K562 (cell line): ENCODE measurements at regions not wholly inside any gene's neighbourhood (a gene's known extent, or its start where the extent isn't known, plus 50 kb on each side); places are given as distances from the start of the nearest gene placed in this dataset.

ENCODE experiments used
- ATAC-seq: fragments of 200-7000 bp; cut with Tn5 transposase; 3 replicates; pipeline ENCODE4 v1.9.1; 2020; ENCODE audit warnings: moderate library complexity
- BruUV-seq: library from RNA; stranded (reverse); fragments of 400-500 nt; replicated peaks from 2 replicates; lab custom pipeline; 2021; lab: Mats Ljungman, UMichigan
- CTCF ChIA-PET: fragments of 300-600 bp; formaldehyde crosslinking; extraction: SDS; loops from one replicate; lab custom pipeline; 2021; ENCODE audit warnings: low intra/inter-chr PET ratio; lab: Yijun Ruan, JAX
- POLR2A ChIA-PET: fragments of 300-600, 350-650 bp; sonication (Branson Sonifier 250); formaldehyde crosslinking; extraction: SDS; loops from one replicate; lab custom pipeline; 2021; ENCODE audit warnings: antibody characterized with exemption, inconsistent platforms; lab: Yijun Ruan, JAX
- DNase-seq, 4 experiments: peaks; one replicate each; pipeline versions ENCODE4 v3.0.0 to v3.0.0-alpha.2; 2011 to 2018; ENCODE audit warnings: low spot score in 3 of 4, mixed read lengths in 3 of 4; ENCODE audit errors: extremely low read depth in 1 of 4
- FAIRE-seq: peaks from 2 replicates; lab custom pipeline; 2011; peaks lifted over from hg19 to GRCh38; lab: Jason Lieb, UNC
- H2AFZ ChIP-seq: 2 replicates; pipeline ENCODE4 v1.6.0; 2011; ENCODE audit warnings: low read depth, low read length, control low read depth, inconsistent platforms
- H3K27ac ChIP-seq: fragments of 200-600 bp; 3 replicates; pipeline ENCODE4 v1.8.0; 2011; ENCODE audit warnings: low read depth, mild to moderate bottlenecking, control low read depth, inconsistent platforms, low read length, moderate library complexity, mixed read lengths; ENCODE audit errors: extremely low read depth
- H3K27me3 ChIP-seq, 2 experiments: fragments of 300-600 bp in 1 of 2; 2 replicates in 1 of 2; 3 replicates in 1 of 2; pipeline versions ENCODE4 v1.6.0 to v1.8.0; 2011; ENCODE audit warnings: inconsistent platforms in 2 of 2, low read length in 2 of 2, mild to moderate bottlenecking in 1 of 2, mixed read lengths in 1 of 2, moderate library complexity in 1 of 2; ENCODE audit not compliant: control insufficient read depth in 2 of 2, insufficient read depth in 2 of 2
- H3K36me3 ChIP-seq: fragments of 300-600 bp; 3 replicates; pipeline ENCODE4 v1.8.0; 2011; ENCODE audit warnings: mild to moderate bottlenecking, low read length, inconsistent platforms; ENCODE audit not compliant: control insufficient read depth, insufficient read depth
- H3K4me1 ChIP-seq, 2 experiments: fragments of 200-600 bp in 1 of 2; replicated peaks in 1 of 2; 2 replicates in 1 of 2; 3 replicates in 1 of 2; pipeline versions ENCODE4 v1.5.1 to v1.8.0; 2011; ENCODE audit warnings: inconsistent platforms in 2 of 2, low read length in 2 of 2, mild to moderate bottlenecking in 1 of 2, mixed read lengths in 1 of 2, moderate library complexity in 1 of 2; ENCODE audit not compliant: control insufficient read depth in 2 of 2, insufficient read depth in 2 of 2
- H3K4me2 ChIP-seq: 2 replicates; pipeline ENCODE4 v1.6.1; 2011; ENCODE audit warnings: low read length, control low read depth, inconsistent platforms, mixed read lengths; ENCODE audit not compliant: insufficient read depth
- H3K4me3 ChIP-seq: fragments of 200-600 bp; sonication (generic), shearing (Covaris generic); 2 replicates; pipeline ENCODE4 v1.5.1; 2016; ENCODE audit warnings: control low read depth, inconsistent platforms
- H3K79me2 ChIP-seq: fragments of 200-600 bp; 3 replicates; pipeline ENCODE4 v1.8.0; 2011; ENCODE audit warnings: low read length, inconsistent platforms; ENCODE audit not compliant: control insufficient read depth, insufficient read depth
- H3K9ac ChIP-seq, 2 experiments: 2 replicates each; pipeline versions ENCODE4 v1.6.0 to v1.6.1; 2011; ENCODE audit warnings: low read depth in 2 of 2, low read length in 2 of 2, control low read depth in 1 of 2, inconsistent platforms in 1 of 2, mild to moderate bottlenecking in 1 of 2, mixed read lengths in 1 of 2; ENCODE audit not compliant: insufficient read depth in 1 of 2
- H3K9me1 ChIP-seq: one replicate; pipeline ENCODE4 v1.6.0; 2011; ENCODE audit warnings: inconsistent platforms, mild to moderate bottlenecking, low read length, moderate library complexity; ENCODE audit not compliant: control insufficient read depth, insufficient read depth
- H3K9me3 ChIP-seq: replicated peaks from 2 replicates; pipeline ENCODE4 v1.5.1; 2011; ENCODE audit warnings: low read depth, low read length, inconsistent platforms; ENCODE audit not compliant: control insufficient read depth, insufficient read depth
- H4K20me1 ChIP-seq: replicated peaks from 2 replicates; pipeline ENCODE4 v1.6.1; 2011; ENCODE audit warnings: low read length, inconsistent platforms, mixed read lengths; ENCODE audit not compliant: control insufficient read depth, insufficient read depth
- ARID1B ChIP-seq: fragments of 450-650 bp; IDR thresholded peaks from 2 replicates; pipeline ENCODE4 v1.6.1; 2016; ENCODE audit warnings: antibody characterized with exemption, mild to moderate bottlenecking, inconsistent platforms
- ATF3 ChIP-seq, 2 experiments: fragments of 450-650 bp in 1 of 2; sonication (generic) in 1 of 2; formaldehyde crosslinking in 1 of 2; IDR thresholded peaks in 1 of 2; conservative IDR thresholded peaks in 1 of 2; 2 replicates each; pipeline versions ENCODE4 v1.6.1 to v1.8.1; 2016 to 2023; ENCODE audit warnings: mild to moderate bottlenecking in 2 of 2, moderate library complexity in 2 of 2, inconsistent platforms in 1 of 2, missing genetic modification reagents in 1 of 2
- BRD4 ChIP-seq: fragments of 200-600 bp; sonication (generic); IDR thresholded peaks from 2 replicates; pipeline ENCODE4 v1.6.1; 2017; ENCODE audit warnings: inconsistent platforms
- CEBPZ ChIP-seq: fragments of 150-350 bp; IDR thresholded peaks from 2 replicates; pipeline ENCODE4 v1.6.1; 2014; ENCODE audit warnings: low read depth, mild to moderate bottlenecking, low read length, borderline replicate concordance
- HDAC1 ChIP-seq, 2 experiments: fragments of 450-650 bp; IDR thresholded peaks; 2 replicates each; pipeline ENCODE4 v1.6.1; 2016 to 2017; ENCODE audit warnings: inconsistent platforms in 1 of 2, mild to moderate bottlenecking in 1 of 2, moderate library complexity in 1 of 2
- JUN ChIP-seq, 2 experiments: sonication (generic) in 1 of 2; formaldehyde crosslinking in 1 of 2; IDR thresholded peaks; 2 replicates each; pipeline versions ENCODE4 v1.6.1 to v1.8.0; 2012 to 2022; ENCODE audit warnings: borderline replicate concordance in 2 of 2, mild to moderate bottlenecking in 2 of 2, improper control_type of control experiment in 1 of 2, low read depth in 1 of 2, low read length in 1 of 2, missing genetic modification reagents in 1 of 2
- MCM3 ChIP-seq: fragments of 450-650 bp; IDR thresholded peaks from 2 replicates; pipeline ENCODE4 v1.6.1; 2016
- POLR2A ChIP-seq: fragments of 450-650 bp; conservative IDR thresholded peaks from 2 replicates; pipeline ENCODE4 v1.6.1; 2016
- SETDB1 ChIP-seq: IDR thresholded peaks from one replicate; pipeline ENCODE4 v1.6.1; 2012; ENCODE audit warnings: low read length, control low read depth, inconsistent platforms
- SMARCA4 ChIP-seq: fragments of 450-650 bp; IDR thresholded peaks from 2 replicates; pipeline ENCODE4 v1.6.1; 2016
- SRSF1 ChIP-seq: fragments of 200-400 bp; formaldehyde crosslinking; IDR thresholded peaks from 2 replicates; pipeline ENCODE4 v1.6.1; 2017; ENCODE audit warnings: mild to moderate bottlenecking, low read depth, low read length, moderate library complexity
- U2AF2 ChIP-seq: fragments of 200-400 bp; formaldehyde crosslinking; optimal IDR thresholded peaks from 2 replicates; pipeline ENCODE3; 2017; ENCODE audit warnings: low read depth, mild to moderate bottlenecking, low read length
- in situ Hi-C: fragments of 300-500 bp; cut with MboI; formaldehyde crosslinking; loops from 4 replicates; pipeline ENCODE4 v1.15.0; 2018; ENCODE audit warnings: inconsistent platforms, mixed read lengths
- intact Hi-C: fragments of 100-400 bp; cut with micrococcal nuclease; formaldehyde crosslinking; loops from 2 replicates; pipeline ENCODE4 v1.14.2; 2022
- TF ChIP-seq, protein P1 (sequence below): fragments of 450-650 bp; IDR thresholded peaks from 2 replicates; pipeline ENCODE4 v1.6.1; 2016; ENCODE audit warnings: missing biosample characterization, missing genetic modification characterization
- TF ChIP-seq, protein P2 (sequence below): fragments of 250-450 bp; sonication (Bioruptor Pico); IDR thresholded peaks from 2 replicates; pipeline ENCODE4 v1.4.0; 2020; ENCODE audit warnings: mild to moderate bottlenecking, moderate library complexity

DNA sequence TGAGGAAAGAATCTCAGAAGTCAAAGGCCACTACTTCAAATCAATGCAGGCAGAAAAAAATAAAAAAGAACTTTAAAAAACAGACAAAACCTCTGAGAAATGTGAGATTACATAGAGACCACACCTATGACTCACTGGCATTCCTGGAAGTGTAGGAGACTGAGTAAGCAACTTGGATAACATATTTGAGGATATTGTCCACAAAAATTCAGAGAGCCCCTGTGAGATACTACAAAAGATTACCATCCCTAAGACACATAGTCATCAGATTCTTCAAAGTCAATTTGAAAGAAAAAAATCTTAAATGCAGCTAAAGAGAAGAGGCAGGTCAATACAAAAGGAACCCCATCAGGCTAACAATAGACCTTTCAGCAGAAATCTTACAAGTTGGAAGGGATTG is 887.3 kb downstream of the NTRK3 start:
- Histone ChIP-seq H3K27me3 (no peaks in the 10 kb centered on the region), H3K4me3 (no peak overlapping the region), H3K4me2 (no peak overlapping the region), H3K4me1 (no peaks in the 10 kb centered on the region), H3K36me3 (no peaks in the 10 kb centered on the region), H4K20me1 (no peaks in the 10 kb centered on the region), H2AFZ (no peak overlapping the region), H3K9me1 (no peaks in the 10 kb centered on the region), H3K79me2 (no peaks in the 10 kb centered on the region), H3K9me3 (no peaks in the 10 kb centered on the region), H3K27ac (no peak overlapping the region), H3K9ac (no peak overlapping the region)
- ATAC-seq (no peak), DNase-seq (peak in 1 of 4 experiments; percentile 8), FAIRE-seq (no peak)
- ChIA-PET POLR2A (interaction anchor here (1.0 kb wide), 1 partner anchor 13 kb away, joined by 6 read pairs; no protein-coding TSS in a partner anchor), CTCF (no interaction called here)
- intact Hi-C loops, result no loop called here
- no TSS peak for BruUV-seq
- in situ Hi-C loops, result no loop called here
- no peak for TF ChIP-seq HDAC1 (IDR thresholded peaks at IDR 0.05)
- no peak for TF ChIP-seq CEBPZ
- no peak for TF ChIP-seq POLR2A
- peak; percentile 38; the same call in 1 of the 2 replicates for TF ChIP-seq SMARCA4
- TF ChIP-seq, protein P1, sequence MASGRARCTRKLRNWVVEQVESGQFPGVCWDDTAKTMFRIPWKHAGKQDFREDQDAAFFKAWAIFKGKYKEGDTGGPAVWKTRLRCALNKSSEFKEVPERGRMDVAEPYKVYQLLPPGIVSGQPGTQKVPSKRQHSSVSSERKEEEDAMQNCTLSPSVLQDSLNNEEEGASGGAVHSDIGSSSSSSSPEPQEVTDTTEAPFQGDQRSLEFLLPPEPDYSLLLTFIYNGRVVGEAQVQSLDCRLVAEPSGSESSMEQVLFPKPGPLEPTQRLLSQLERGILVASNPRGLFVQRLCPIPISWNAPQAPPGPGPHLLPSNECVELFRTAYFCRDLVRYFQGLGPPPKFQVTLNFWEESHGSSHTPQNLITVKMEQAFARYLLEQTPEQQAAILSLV (tag), result no peak
- peak; percentile 49; the same call in 1 of the 2 replicates for TF ChIP-seq JUN (IDR thresholded peaks at IDR 0.05; ENCODE audit: borderline replicate concordance, low read depth, low read length)
- no peak for TF ChIP-seq JUN (CRISPR knock-in tag; IDR thresholded peaks at IDR 0.05; ENCODE audit: borderline replicate concordance)
- no peak for TF ChIP-seq SETDB1
- no peak for TF ChIP-seq U2AF2
- no peak for TF ChIP-seq BRD4
- TF ChIP-seq, protein P2, sequence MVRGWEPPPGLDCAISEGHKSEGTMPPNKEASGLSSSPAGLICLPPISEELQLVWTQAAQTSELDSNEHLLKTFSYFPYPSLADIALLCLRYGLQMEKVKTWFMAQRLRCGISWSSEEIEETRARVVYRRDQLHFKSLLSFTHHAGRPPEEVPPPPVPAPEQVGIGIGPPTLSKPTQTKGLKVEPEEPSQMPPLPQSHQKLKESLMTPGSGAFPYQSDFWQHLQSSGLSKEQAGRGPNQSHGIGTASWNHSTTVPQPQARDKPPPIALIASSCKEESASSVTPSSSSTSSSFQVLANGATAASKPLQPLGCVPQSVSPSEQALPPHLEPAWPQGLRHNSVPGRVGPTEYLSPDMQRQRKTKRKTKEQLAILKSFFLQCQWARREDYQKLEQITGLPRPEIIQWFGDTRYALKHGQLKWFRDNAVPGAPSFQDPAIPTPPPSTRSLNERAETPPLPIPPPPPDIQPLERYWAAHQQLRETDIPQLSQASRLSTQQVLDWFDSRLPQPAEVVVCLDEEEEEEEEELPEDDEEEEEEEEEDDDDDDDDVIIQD (CRISPR knock-in tag), result no peak
- TF ChIP-seq SRSF1, result no peak
- no peak for TF ChIP-seq MCM3
- peak; percentile 59; the same call in 1 of the 2 replicates for TF ChIP-seq ATF3 (IDR thresholded peaks at IDR 0.05)
- TF ChIP-seq ATF3 (CRISPR knock-in tag; conservative IDR thresholded peaks at IDR 0.05), result no peak
- TF ChIP-seq ARID1B, result peak; percentile 28; the same call in 1 of the 2 replicates
